HepG2 (cell line): ENCODE measurements at regions not wholly inside any gene's neighbourhood (a gene's known extent, or its start where the extent isn't known, plus 50 kb on each side); places are given as distances from the start of the nearest gene placed in this dataset.

ENCODE experiments used
- ATAC-seq: fragments of 200-7000 bp; cut with Tn5 transposase; 3 replicates; pipeline ENCODE4 v1.9.1; 2020; ENCODE audit warnings: mild to moderate bottlenecking, moderate library complexity
- BruUV-seq: library from RNA; stranded (reverse); fragments of 400-500 nt; replicated peaks from 2 replicates; lab custom pipeline; 2021; lab: Mats Ljungman, UMichigan
- CTCF ChIA-PET: fragments of 300-600 bp; formaldehyde crosslinking; extraction: SDS; loops from one replicate; lab custom pipeline; 2021; ENCODE audit warnings: low total read pairs, inconsistent platforms, low intra/inter-chr PET ratio; lab: Yijun Ruan, JAX
- POLR2A ChIA-PET: fragments of 350-600 bp; sonication (Branson Sonifier 250); formaldehyde crosslinking; loops from one replicate; lab custom pipeline; 2020; ENCODE audit warnings: antibody characterized with exemption, inconsistent platforms; lab: Yijun Ruan, JAX
- DNase-seq: peaks from one replicate; pipeline ENCODE4 v3.0.0-alpha.2; 2015; ENCODE audit warnings: low spot score
- FAIRE-seq: peaks from 3 replicates; lab custom pipeline; 2011; peaks lifted over from hg19 to GRCh38; lab: Jason Lieb, UNC
- H2AFZ ChIP-seq: one replicate; pipeline ENCODE4 v1.6.1; 2011; ENCODE audit warnings: low read length, inconsistent platforms
- H3K27ac ChIP-seq: fragments of 300-600 bp; 3 replicates; pipeline ENCODE4 v1.8.0; 2011; ENCODE audit warnings: mixed run types, mild to moderate bottlenecking, mixed read lengths, low read length, inconsistent platforms; ENCODE audit not compliant: insufficient read depth; ENCODE audit errors: extremely low read length
- H3K27me3 ChIP-seq, 2 experiments: fragments of 200-600 bp in 1 of 2; 2 replicates in 1 of 2; 3 replicates in 1 of 2; pipeline versions ENCODE4 v1.6.0 to v1.8.0; 2011; ENCODE audit warnings: low read length in 2 of 2, mild to moderate bottlenecking in 2 of 2, moderate library complexity in 2 of 2, inconsistent platforms in 1 of 2; ENCODE audit not compliant: insufficient read depth in 2 of 2, control insufficient read depth in 1 of 2
- H3K36me3 ChIP-seq, 2 experiments: fragments of 200-600 bp in 1 of 2; replicated peaks in 1 of 2; 2 replicates in 1 of 2; 3 replicates in 1 of 2; pipeline versions ENCODE4 v1.5.1 to v1.8.0; 2011; ENCODE audit warnings: low read length in 2 of 2, inconsistent platforms in 1 of 2; ENCODE audit not compliant: insufficient read depth in 2 of 2, control insufficient read depth in 1 of 2
- H3K4me1 ChIP-seq: 2 replicates; pipeline ENCODE4 v1.5.1; 2012; ENCODE audit warnings: low read length, inconsistent platforms; ENCODE audit not compliant: insufficient read depth
- H3K4me2 ChIP-seq: 2 replicates; pipeline ENCODE4 v1.6.0; 2011; ENCODE audit warnings: low read depth, low read length, inconsistent platforms
- H3K4me3 ChIP-seq, 3 experiments: fragments of 200-600 bp in 1 of 3; sonication (generic), shearing (Covaris generic) in 1 of 3; replicated peaks in 1 of 3; 2 replicates each; pipeline ENCODE4 v1.5.1; 2011 to 2016; ENCODE audit warnings: low read length in 3 of 3, inconsistent platforms in 2 of 3, low read depth in 2 of 3, mild to moderate bottlenecking in 2 of 3, control low read depth in 1 of 3, mixed read lengths in 1 of 3; ENCODE audit not compliant: insufficient read depth in 1 of 3
- H3K79me2 ChIP-seq: one replicate; pipeline ENCODE4 v1.6.1; 2011; ENCODE audit warnings: low read length, inconsistent platforms; ENCODE audit not compliant: insufficient read depth
- H3K9ac ChIP-seq: 2 replicates; pipeline ENCODE4 v1.6.0; 2011; ENCODE audit warnings: mild to moderate bottlenecking, low read depth, low read length, inconsistent platforms; ENCODE audit not compliant: insufficient read depth
- H3K9me3 ChIP-seq: 2 replicates; pipeline ENCODE4 v1.5.1; 2012; ENCODE audit warnings: mild to moderate bottlenecking, low read length
- H4K20me1 ChIP-seq: 2 replicates; pipeline ENCODE4 v1.6.0; 2011; ENCODE audit warnings: inconsistent platforms, mild to moderate bottlenecking, low read length, moderate library complexity; ENCODE audit not compliant: insufficient read depth
- ATF5 ChIP-seq: sonication (generic); formaldehyde crosslinking; IDR thresholded peaks from 2 replicates; pipeline ENCODE4 v1.4.0; 2020; ENCODE audit warnings: mild to moderate bottlenecking, low read depth, missing genetic modification reagents
- DDIT3 ChIP-seq: sonication (generic); formaldehyde crosslinking; IDR thresholded peaks from 2 replicates; pipeline ENCODE4 v1.4.0; 2020; ENCODE audit warnings: mild to moderate bottlenecking, missing genetic modification reagents
- FOXJ3 ChIP-seq: sonication (generic); formaldehyde crosslinking; IDR thresholded peaks from 2 replicates; pipeline ENCODE4 v1.4.0; 2020; ENCODE audit warnings: missing genetic modification reagents, mild to moderate bottlenecking, borderline replicate concordance
- HNRNPK ChIP-seq: fragments of 200-400 bp; formaldehyde crosslinking; IDR thresholded peaks from 2 replicates; pipeline ENCODE4 v1.6.1; 2018; ENCODE audit warnings: low read length, low read depth, moderate library complexity, mild to moderate bottlenecking; ENCODE audit not compliant: poor library complexity, severe bottlenecking
- MEF2D ChIP-seq: sonication (generic); formaldehyde crosslinking; IDR thresholded peaks from 2 replicates; pipeline ENCODE4 v1.5.1; 2020; ENCODE audit warnings: mild to moderate bottlenecking, missing genetic modification reagents
- MXI1 ChIP-seq: IDR thresholded peaks from 3 replicates; pipeline ENCODE4 v1.6.1; 2012; ENCODE audit warnings: low read depth, low read length, inconsistent platforms, borderline replicate concordance
- POLR2A ChIP-seq, 2 experiments: IDR thresholded peaks; 2 replicates each; pipeline ENCODE4 v1.6.1; 2011; ENCODE audit warnings: low read depth in 2 of 2, low read length in 2 of 2, mild to moderate bottlenecking in 1 of 2, moderate library complexity in 1 of 2; ENCODE audit not compliant: insufficient read depth in 1 of 2
- SAFB2 ChIP-seq: sonication (generic); formaldehyde crosslinking; IDR thresholded peaks from 2 replicates; pipeline ENCODE4 v1.5.1; 2020; ENCODE audit warnings: missing genetic modification reagents, low read depth, mild to moderate bottlenecking, borderline replicate concordance
- SIX1 ChIP-seq: sonication (generic); formaldehyde crosslinking; IDR thresholded peaks from 2 replicates; pipeline ENCODE4 v1.4.0; 2020; ENCODE audit warnings: missing genetic modification reagents, borderline replicate concordance
- SMYD3 ChIP-seq: sonication (generic); formaldehyde crosslinking; IDR thresholded peaks from 2 replicates; pipeline ENCODE4 v1.8.1; 2023; ENCODE audit warnings: mild to moderate bottlenecking, missing genetic modification reagents
- SP4 ChIP-seq: sonication (generic); formaldehyde crosslinking; IDR thresholded peaks from 2 replicates; pipeline ENCODE4 v1.8.1; 2023; ENCODE audit warnings: mild to moderate bottlenecking, missing genetic modification reagents
- ZNF350 ChIP-seq: sonication (generic); formaldehyde crosslinking; IDR thresholded peaks from 2 replicates; pipeline ENCODE4 v1.4.0; 2020; ENCODE audit warnings: mild to moderate bottlenecking, low read depth, missing genetic modification reagents, borderline replicate concordance
- WGBS: methylation state at CpG from one replicate; pipeline ENCODE4 v1.1.6; 2017; ENCODE audit warnings: low lambda C conversion rate; 5-methylcytosine and 5-hydroxymethylcytosine counted together
- in situ Hi-C: cut with HindIII; loops from 2 replicates; pipeline ENCODE4 v1.10.0; 2017; ENCODE audit warnings: low pct_unique_long_range_greater_than_20kb; ENCODE audit not compliant: extremely low pct_ligation_motif_present
- intact Hi-C: fragments of 100-400 bp; cut with micrococcal nuclease; formaldehyde crosslinking; loops from one replicate; pipeline ENCODE4 v1.10.0; 2022; ENCODE audit not compliant: unreplicated experiment
- TF ChIP-seq, protein P1 (sequence below): sonication (generic); formaldehyde crosslinking; IDR thresholded peaks from 2 replicates; pipeline ENCODE4 v1.5.0; 2020; ENCODE audit warnings: missing genetic modification reagents
- TF ChIP-seq, protein P2 (sequence below): sonication (generic); formaldehyde crosslinking; IDR thresholded peaks from 2 replicates; pipeline ENCODE4 v1.4.0; 2020; ENCODE audit warnings: missing genetic modification reagents
- TF ChIP-seq, protein P3 (sequence below): sonication (generic); formaldehyde crosslinking; IDR thresholded peaks from 2 replicates; pipeline ENCODE4 v1.4.0; 2020; ENCODE audit warnings: missing genetic modification reagents
- TF ChIP-seq, protein P4 (sequence below): sonication (generic); formaldehyde crosslinking; IDR thresholded peaks from 2 replicates; pipeline ENCODE4 v1.4.0; 2020; ENCODE audit warnings: missing genetic modification reagents

DNA sequence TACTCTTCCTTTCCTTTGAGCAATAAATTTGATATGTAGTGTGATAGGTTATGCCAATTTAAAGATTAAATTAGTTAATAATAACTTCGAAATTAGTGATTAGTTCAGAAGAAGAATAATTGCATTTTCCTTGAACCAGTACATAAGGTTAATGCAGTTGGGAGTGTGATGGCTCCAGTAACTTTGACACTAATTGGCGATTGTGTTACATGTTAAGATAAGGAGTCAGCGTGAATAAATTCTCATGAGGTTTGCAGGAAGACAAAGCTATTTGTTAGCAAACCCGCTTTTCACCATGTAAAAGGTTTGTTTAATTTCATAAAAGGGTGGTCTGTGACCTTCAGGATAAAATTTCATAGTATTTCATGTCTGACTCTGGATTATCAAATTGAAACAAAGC, 1226.8 kb downstream of the SLC16A7 start:
- intact Hi-C loops (no loop called here), in situ Hi-C loops (no loop called here)
- Histone ChIP-seq H3K4me2 (no peak overlapping the region), H3K9ac (no peak overlapping the region), H3K27me3 (no peaks in the 10 kb centered on the region), H3K4me3 (no peak overlapping the region), H3K9me3 (peaks cover 37% of the 10 kb centered on the region), H3K79me2 (no peaks in the 10 kb centered on the region), H3K27ac (no peak overlapping the region), H4K20me1 (no peaks in the 10 kb centered on the region), H2AFZ (no peak overlapping the region), H3K36me3 (no peaks in the 10 kb centered on the region), H3K4me1 (no peaks in the 10 kb centered on the region)
- no peak for FAIRE-seq
- WGBS: 2% methylated on average over 4 of the region's 4 CpGs
- no peak for ATAC-seq
- CTCF ChIA-PET: no interaction called here
- BruUV-seq: no TSS peak
- no peak for DNase-seq
- POLR2A ChIA-PET: no interaction called here
- TF ChIP-seq MEF2D (no peak), MXI1 (no peak), SIX1 (CRISPR knock-in tag) (no peak), ZNF350 (no peak), POLR2A (IDR thresholded peaks at IDR 0.05; ENCODE audit: insufficient read depth in 1 of 2, low read depth in 2 of 2, low read length in 2 of 2) (no peak), DDIT3 (no peak), SAFB2 (CRISPR knock-in tag) (no peak), SP4 (CRISPR knock-in tag) (no peak), ATF5 (CRISPR knock-in tag) (no peak), FOXJ3 (CRISPR knock-in tag) (no peak), SMYD3 (CRISPR knock-in tag) (no peak), HNRNPK (no peak)
- TF ChIP-seq, protein P1, sequence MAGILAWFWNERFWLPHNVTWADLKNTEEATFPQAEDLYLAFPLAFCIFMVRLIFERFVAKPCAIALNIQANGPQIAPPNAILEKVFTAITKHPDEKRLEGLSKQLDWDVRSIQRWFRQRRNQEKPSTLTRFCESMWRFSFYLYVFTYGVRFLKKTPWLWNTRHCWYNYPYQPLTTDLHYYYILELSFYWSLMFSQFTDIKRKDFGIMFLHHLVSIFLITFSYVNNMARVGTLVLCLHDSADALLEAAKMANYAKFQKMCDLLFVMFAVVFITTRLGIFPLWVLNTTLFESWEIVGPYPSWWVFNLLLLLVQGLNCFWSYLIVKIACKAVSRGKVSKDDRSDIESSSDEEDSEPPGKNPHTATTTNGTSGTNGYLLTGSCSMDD (CRISPR knock-in tag): no peak
- TF ChIP-seq, protein P2, sequence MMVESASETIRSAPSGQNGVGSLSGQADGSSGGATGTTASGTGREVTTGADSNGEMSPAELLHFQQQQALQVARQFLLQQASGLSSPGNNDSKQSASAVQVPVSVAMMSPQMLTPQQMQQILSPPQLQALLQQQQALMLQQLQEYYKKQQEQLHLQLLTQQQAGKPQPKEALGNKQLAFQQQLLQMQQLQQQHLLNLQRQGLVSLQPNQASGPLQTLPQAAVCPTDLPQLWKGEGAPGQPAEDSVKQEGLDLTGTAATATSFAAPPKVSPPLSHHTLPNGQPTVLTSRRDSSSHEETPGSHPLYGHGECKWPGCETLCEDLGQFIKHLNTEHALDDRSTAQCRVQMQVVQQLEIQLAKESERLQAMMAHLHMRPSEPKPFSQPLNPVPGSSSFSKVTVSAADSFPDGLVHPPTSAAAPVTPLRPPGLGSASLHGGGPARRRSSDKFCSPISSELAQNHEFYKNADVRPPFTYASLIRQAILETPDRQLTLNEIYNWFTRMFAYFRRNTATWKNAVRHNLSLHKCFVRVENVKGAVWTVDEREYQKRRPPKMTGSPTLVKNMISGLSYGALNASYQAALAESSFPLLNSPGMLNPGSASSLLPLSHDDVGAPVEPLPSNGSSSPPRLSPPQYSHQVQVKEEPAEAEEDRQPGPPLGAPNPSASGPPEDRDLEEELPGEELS (CRISPR knock-in tag): no peak
- TF ChIP-seq, protein P3, sequence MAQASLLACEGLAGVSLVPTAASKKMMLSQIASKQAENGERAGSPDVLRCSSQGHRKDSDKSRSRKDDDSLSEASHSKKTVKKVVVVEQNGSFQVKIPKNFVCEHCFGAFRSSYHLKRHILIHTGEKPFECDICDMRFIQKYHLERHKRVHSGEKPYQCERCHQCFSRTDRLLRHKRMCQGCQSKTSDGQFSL (CRISPR knock-in tag): no peak
- TF ChIP-seq, protein P4, sequence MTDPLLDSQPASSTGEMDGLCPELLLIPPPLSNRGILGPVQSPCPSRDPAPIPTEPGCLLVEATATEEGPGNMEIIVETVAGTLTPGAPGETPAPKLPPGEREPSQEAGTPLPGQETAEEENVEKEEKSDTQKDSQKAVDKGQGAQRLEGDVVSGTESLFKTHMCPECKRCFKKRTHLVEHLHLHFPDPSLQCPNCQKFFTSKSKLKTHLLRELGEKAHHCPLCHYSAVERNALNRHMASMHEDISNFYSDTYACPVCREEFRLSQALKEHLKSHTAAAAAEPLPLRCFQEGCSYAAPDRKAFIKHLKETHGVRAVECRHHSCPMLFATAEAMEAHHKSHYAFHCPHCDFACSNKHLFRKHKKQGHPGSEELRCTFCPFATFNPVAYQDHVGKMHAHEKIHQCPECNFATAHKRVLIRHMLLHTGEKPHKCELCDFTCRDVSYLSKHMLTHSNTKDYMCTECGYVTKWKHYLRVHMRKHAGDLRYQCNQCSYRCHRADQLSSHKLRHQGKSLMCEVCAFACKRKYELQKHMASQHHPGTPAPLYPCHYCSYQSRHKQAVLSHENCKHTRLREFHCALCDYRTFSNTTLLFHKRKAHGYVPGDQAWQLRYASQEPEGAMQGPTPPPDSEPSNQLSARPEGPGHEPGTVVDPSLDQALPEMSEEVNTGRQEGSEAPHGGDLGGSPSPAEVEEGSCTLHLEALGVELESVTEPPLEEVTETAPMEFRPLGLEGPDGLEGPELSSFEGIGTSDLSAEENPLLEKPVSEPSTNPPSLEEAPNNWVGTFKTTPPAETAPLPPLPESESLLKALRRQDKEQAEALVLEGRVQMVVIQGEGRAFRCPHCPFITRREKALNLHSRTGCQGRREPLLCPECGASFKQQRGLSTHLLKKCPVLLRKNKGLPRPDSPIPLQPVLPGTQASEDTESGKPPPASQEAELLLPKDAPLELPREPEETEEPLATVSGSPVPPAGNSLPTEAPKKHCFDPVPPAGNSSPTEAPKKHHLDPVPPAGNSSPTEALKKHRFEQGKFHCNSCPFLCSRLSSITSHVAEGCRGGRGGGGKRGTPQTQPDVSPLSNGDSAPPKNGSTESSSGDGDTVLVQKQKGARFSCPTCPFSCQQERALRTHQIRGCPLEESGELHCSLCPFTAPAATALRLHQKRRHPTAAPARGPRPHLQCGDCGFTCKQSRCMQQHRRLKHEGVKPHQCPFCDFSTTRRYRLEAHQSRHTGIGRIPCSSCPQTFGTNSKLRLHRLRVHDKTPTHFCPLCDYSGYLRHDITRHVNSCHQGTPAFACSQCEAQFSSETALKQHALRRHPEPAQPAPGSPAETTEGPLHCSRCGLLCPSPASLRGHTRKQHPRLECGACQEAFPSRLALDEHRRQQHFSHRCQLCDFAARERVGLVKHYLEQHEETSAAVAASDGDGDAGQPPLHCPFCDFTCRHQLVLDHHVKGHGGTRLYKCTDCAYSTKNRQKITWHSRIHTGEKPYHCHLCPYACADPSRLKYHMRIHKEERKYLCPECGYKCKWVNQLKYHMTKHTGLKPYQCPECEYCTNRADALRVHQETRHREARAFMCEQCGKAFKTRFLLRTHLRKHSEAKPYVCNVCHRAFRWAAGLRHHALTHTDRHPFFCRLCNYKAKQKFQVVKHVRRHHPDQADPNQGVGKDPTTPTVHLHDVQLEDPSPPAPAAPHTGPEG (CRISPR knock-in tag): no peak
